ENCODE measurements at regions not wholly inside any gene's neighbourhood (a gene's known extent, or its start where the extent isn't known, plus 50 kb on each side); places are given as distances from the start of the nearest gene placed in this dataset.

- no peak for DNase-seq (ENCODE audit: low read depth)
Observed at GRCh38 chr3:110542552-110543150, 529.0 kb upstream of the NECTIN3 start.

- DNase-seq (ENCODE audit: low read depth): no peak
Observed at GRCh38 chr3:110544730-110545129, 526.9 kb upstream of the NECTIN3 start.

GRCh38 chr3:110550511-110550910 is 521.1 kb upstream of the NECTIN3 start:
- no peak for DNase-seq (ENCODE audit: low read depth)

GRCh38 chr3:110562621-110563020 is 509.0 kb upstream of the NECTIN3 start:
- DNase-seq (ENCODE audit: low read depth): no peak

DNA sequence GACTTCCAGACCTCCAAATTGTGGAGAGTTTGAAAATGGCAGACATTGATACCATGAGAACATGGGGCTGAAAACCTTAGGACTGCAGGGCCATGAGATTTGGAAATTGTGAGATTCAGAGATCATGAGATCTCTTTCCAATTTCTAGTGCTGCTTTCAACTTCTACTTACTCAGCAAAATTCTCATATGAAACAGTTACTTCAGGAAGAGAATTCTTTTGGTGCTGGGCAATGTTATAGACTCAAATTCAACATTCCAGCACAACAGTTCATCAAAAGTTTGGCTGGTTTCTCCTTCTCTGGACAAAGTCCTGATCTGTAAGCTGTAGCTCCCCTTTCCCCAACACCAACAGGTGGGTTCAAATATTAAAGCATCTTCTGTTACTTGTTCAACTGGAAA is 506.9 kb upstream of the NECTIN3 start:
- no peak for DNase-seq (ENCODE audit: low read depth)

DNA sequence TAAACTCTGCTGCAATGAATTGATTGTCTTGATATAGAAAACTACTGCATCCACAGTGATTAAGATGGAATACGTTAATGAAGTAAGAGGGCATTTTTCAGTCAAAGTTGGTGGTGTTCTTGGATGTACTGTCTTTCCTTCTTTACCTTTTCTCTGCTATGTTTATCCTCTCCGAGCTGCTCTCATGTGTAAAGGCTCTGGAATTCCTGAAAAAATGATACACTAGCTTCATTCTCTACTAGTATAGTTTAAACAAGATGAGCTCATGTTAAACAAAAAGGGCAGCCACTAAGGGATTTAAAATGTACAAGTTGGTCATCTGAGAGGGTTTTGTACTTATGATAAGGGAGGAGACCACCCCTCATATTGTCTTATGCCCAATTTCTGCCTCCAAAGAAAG is 504.6 kb upstream of the NECTIN3 start:
- DNase-seq (ENCODE audit: low read depth): no peak

DNA sequence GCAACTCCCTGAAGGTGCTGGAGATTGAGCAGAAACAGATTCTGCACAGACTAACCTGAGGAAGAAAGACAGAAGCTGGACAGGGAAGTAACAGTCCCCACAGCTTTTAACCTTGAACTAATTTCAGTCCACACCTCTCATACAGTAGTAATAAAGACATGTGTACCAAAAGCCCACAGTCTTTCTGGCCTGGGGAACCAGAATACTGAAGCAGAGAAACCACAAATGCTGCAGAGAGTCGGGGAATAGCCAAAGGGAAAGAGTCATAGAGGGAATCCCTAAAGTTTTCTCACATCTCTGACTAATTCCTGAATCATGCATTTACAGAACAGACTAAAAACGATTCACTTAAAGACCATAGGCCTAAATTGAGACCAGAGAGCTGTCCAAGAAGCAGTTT is 503.4 kb upstream of the NECTIN3 start:
- DNase-seq (ENCODE audit: low read depth): no peak

DNA sequence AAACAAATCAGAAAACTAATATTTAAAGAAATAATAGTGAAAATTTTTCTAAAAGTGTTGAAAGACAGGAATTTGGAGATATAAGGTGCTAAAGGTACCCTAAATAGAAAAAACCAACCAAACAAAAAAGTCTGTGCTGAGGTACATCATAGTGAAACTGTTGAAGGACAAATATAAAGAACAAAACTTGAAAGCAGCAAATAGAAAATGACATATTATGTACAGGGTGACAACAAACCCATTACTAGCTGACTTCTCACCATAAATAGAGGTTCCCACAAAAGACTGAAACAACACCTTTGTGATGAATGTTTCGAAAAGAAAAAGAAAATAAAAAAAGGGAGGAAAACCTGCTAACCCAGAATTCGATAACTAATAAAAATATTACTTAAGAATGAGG is 502.5 kb upstream of the NECTIN3 start:
- DNase-seq (ENCODE audit: low read depth): no peak

GRCh38 chr3:110575702-110576101 is 495.9 kb upstream of the NECTIN3 start:
- no peak for DNase-seq (ENCODE audit: low read depth)

DNA sequence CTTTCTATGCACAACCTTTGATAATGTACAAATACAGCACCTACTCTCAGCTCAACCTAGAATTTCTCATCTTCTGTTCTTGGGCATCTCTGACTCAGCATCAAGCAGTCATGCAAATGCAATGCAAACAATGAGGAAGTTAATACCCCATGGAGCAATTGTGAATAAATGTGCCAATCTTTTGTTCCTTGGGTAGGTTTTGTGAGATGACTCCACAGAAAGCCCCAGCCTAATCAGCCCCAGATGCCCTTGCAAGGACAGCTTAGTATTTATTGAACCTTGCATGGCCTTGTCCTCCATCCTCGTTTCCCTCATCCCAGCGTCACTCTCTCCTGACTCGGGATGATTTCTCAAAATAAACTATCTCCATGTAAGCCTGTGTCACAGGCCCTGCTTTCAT is 494.7 kb upstream of the NECTIN3 start:
- DNase-seq (ENCODE audit: low read depth): no peak

DNA sequence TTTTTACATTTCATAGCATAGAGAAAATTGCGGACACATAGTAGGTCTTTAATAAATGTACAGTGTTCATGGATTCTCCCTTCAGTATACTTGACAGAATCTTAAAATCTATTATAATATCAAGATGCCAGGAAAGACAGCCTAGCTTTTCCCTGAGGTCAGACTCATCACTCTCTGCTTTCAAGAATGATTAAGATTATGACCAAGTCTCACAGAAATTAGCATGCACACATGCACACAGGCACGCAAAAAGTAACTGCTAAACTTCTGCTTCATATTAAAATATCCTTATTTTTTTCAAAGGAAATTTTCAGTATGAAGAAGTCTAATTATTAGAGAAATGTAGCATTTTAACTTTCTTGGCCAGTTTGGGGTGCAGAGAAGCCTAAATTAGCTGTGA is 493.8 kb upstream of the NECTIN3 start:
- no peak for DNase-seq (ENCODE audit: low read depth)

DNA sequence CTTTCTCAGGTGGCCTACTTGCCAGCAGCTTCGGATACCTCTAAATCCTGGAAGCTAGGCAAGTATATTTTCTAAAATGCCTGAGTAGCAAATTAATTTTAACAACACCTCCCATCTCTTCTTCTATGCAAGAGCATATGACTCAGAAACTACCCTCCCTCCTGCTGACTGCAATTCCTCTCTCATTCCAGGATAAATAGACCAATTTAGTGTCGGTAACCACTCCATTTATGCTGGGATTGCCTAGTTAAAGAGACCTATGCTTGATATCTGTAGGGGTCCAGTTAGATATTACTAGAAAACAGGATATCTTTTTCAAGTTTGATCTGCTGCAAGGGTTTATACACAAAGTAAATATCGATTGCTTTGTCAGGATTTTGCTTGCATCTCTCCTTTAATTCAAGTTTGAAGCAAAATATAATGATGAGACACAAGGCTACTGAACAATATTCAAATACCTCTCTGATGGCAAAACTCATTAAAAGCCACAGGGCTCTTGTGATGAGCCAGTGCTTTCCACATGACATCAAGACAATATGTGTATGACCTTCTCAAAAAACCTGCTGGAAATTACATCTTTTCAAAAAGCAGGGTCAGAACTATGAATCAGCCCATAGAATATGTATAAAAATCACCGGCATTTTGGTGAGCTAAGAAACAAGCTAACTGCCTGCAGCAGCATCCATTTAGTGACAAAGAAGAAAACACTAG is 491.6 kb upstream of the NECTIN3 start:
- no peak for DNase-seq (ENCODE audit: low read depth)

- no peak for DNase-seq (ENCODE audit: low read depth)
Observed at GRCh38 chr3:110583373-110583935, 488.2 kb upstream of the NECTIN3 start.

DNA sequence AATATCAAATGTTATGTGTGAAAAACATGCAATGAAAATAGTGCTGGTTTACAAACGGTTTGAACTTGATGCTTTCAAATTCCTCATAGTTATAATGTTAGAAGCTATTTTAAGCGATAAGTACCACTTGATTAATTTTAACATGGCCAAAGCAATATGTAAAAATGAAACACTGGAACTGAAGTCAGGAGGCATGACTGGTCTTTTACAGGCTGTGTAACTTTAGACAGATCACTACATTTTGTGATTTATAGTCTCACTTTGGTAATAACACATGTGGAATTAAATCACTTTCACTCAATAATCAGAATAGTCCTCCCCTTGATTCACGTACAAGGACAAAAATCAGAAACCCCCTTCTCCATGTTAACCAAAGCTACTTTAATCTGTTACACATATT is 482.7 kb upstream of the NECTIN3 start:
- DNase-seq (ENCODE audit: low read depth): no peak

DNA sequence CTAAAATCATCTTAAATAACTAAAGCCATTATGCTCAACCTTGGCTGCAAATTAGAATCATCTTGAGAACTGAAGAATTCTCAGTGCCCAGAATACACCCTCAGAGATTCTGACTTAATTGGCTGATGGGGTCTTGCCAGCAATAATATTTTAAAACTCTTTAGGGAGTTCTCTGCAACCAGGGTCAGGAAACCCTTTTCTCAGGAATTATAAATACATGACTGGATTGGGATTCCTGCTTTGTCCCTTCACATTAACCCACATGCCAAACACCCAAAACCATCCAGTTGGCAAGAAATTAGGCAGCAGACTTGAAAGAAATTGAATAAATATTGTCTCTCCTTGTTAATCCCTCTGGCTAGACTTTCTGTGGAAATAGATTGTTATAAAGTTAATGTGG is 482.3 kb upstream of the NECTIN3 start:
- no peak for DNase-seq (ENCODE audit: low read depth)

- no peak for DNase-seq (ENCODE audit: low read depth)
Observed at GRCh38 chr3:110593749-110594148, 477.9 kb upstream of the NECTIN3 start.

- no peak for DNase-seq (ENCODE audit: low read depth)
Observed at GRCh38 chr3:110598847-110599490, 472.6 kb upstream of the NECTIN3 start.

DNA sequence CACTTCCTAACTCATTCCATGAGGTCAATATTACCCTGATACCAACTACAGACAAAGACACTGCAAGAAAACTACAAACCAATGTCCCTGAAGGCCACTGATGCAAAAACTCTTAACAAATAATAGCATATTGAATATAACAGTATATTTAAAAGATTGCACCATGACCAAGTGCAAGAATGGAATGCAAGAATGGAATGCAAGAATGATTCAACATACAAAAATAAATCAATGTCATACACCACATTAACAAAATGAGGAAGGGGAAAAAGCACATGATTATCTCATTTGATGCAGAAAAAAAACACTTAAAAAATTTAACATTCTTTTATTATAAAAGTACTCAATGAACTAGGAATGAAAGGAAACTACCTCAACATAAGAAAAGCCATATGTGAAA is 463.1 kb upstream of the NECTIN3 start:
- DNase-seq (ENCODE audit: low read depth): no peak

DNA sequence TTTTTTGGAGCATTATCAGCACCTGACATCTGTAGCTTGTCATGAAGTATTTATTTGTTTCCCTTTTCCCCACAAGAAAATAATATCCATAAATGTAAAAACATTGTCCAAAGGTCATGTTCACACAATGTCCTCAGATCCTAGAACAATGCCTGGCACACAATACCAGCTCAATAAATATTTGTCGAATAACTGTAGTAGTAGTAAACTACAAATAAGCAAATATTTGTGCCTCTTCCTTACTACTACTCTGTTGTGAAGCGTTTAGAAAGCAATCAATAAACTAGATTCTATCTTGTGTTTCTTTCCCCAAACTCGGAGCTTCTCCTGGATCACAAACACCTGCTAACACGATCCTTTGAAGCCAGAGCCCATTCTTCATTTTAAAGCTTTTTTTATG is 459.6 kb upstream of the NECTIN3 start:
- DNase-seq (ENCODE audit: low read depth): no peak

- DNase-seq (ENCODE audit: low read depth): no peak
Observed at GRCh38 chr3:110614186-110614585, 457.4 kb upstream of the NECTIN3 start.

DNA sequence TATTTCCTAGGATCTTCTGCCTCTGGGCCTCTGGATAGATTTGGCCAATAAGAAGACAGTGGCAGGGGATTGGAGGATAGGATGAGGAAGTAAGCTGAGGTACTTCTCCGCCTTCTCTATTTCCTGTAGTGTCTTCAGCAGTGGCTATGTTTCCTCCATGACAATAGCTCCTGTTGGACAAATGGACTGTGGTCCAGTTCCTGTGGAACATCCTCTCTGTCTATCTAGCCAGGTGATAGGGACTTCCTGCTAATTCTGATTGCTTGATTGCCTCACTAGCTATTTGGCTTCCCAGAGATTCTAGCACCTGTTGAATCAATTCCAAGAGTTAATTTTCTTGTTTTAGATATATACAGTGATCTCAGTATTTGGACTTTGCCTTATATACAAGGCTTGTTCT is 456.2 kb upstream of the NECTIN3 start:
- no peak for DNase-seq (ENCODE audit: low read depth)

DNA sequence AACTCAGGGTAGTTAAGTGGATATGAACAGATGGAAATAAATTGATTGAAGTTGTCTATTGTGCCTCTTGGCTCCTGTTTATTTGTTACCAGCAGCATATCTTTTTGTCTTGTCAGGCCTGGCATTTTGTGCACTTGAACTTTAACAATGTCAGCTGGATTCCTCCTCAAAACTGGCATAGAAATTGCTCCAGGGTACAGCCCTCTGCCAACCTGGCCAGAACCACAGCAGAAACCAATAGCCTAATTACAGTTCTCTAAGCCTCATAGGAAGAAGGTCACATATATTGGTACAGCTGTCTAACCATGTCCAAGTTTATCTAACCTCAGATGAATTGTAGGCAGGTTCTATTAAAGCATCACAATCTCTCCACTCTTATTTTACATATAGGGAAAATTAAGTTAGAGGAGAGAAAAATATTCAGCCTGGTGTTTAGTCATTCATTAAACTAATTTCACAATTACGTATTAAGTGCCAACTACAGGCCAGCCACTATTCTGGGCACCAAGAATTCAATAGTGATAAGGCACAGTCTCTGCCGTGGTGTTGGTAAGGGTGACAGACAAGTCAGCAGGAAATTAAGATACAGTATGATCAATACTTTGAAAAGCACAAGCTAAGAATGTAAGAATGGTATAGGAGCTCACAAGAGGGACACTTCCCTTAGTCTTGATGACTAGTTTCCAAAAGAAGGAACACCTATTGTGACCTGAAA is 452.9 kb upstream of the NECTIN3 start:
- no peak for DNase-seq (ENCODE audit: low read depth)

DNA sequence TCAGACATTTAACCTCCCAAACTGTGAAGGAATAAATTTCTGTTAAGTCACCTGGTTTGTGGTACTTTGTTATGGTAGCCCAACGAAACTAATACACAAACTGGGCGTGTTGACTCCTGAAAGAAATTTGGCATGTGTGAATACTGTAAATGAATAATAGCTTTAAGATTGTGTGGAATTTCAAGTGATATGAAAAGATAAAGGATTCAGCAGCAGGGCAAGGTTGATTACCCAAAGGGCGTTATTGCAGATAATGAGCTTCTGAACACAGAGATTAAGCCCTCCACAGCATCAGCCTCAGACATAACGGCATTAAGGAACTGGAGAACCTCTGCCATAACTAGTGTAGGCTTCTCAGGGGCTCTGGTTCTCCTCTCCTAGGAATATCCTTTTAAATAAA is 451.5 kb upstream of the NECTIN3 start:
- no peak for DNase-seq (ENCODE audit: low read depth)

Data from stimulated activated CD8-positive, alpha-beta memory T cell treated with anti-CD3 and anti-CD28 coated beads, Interleukin-15, amount 100 ng/mL, for 1 hour (primary cell).